Right atrium auricular region (tissue), 2 donors: ENCODE measurements at regions not wholly inside any gene's neighbourhood (a gene's known extent, or its start where the extent isn't known, plus 50 kb on each side); places are given as distances from the start of the nearest gene placed in this dataset.
"Not testable (repeated sequence)": the region's sequence is repeated elsewhere in the genome, so short reads cannot be mapped to it uniquely, and the experiment has no call there.

Experiments
- DNase-seq: peaks from one replicate; pipeline ENCODE4 v3.0.0-alpha.2; 2019; ENCODE audit warnings: low spot score
- H3K27ac ChIP-seq, 2 donors: fragments of 200-600 bp; sonication (generic); 1 replicate in 1 of 2; 2 replicates in 1 of 2; pipeline ENCODE4 v1.5.1; 2016 to 2019
- H3K27me3 ChIP-seq, 2 donors: fragments of 200-600 bp; sonication (generic); one replicate each; pipeline versions ENCODE4 v1.5.1 to v1.6.0; 2017 to 2019
- H3K36me3 ChIP-seq: fragments of 200-600 bp; sonication (generic); one replicate; pipeline ENCODE4 v1.5.1; 2016
- H3K4me1 ChIP-seq, 2 donors: fragments of 200-600 bp; sonication (generic); one replicate each; pipeline versions ENCODE4 v1.5.1 to v1.6.0; 2017 to 2019
- H3K4me3 ChIP-seq, 2 donors: fragments of 200-600 bp; sonication (generic); 1 replicate in 1 of 2; 2 replicates in 1 of 2; pipeline ENCODE4 v1.5.1; 2017 to 2019; ENCODE audit warnings: mild to moderate bottlenecking in 1 of 2, moderate library complexity in 1 of 2
- H3K9me3 ChIP-seq, 2 donors: fragments of 200-600 bp; sonication (generic); one replicate each; pipeline ENCODE4 v1.5.1; 2019
- CTCF ChIP-seq, 2 donors: fragments of 200-600 bp; sonication (generic); IDR thresholded peaks; one replicate each; pipeline ENCODE4 v1.5.1; 2019; ENCODE audit warnings: antibody characterized with exemption in 2 of 2

GRCh38 chr2:2896643-2897042 is 481.0 kb downstream of the EIPR1 start:
- Histone ChIP-seq H3K27ac (no peak overlapping the region), H3K4me3 (no peak overlapping the region), H3K9me3 (no peaks in the 10 kb centered on the region), H3K4me1 (no peaks in the 10 kb centered on the region), H3K27me3 (no peaks in the 10 kb centered on the region), H3K36me3 (no peaks in the 10 kb centered on the region)
- no peak for TF ChIP-seq CTCF (IDR thresholded peaks at IDR 0.05)
- DNase-seq: no peak

DNA sequence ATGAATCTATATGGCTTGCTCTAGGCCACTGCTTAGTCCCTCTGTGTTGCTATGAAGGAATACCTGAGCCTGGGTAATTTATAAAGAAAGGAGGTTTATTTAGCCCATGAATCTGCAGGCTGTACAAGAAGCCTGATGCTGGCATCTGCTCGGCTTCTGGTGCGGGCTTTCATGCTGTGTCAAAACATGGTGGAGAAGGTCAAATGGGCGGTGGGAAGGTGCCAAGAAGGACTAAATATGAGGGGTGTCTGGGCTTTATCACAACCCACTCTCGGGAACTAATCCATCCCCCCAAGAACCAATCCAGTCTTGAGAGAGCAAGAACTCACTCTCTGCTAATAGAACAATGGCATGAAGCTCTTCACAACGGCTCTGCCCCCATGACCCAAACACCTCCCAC is 481.6 kb downstream of the EIPR1 start:
- H3K36me3 ChIP-seq: no peaks in the 10 kb centered on the region
- H3K27ac ChIP-seq: no peak overlapping the region
- H3K9me3 ChIP-seq: no peaks in the 10 kb centered on the region
- DNase-seq: no peak
- H3K27me3 ChIP-seq: no peaks in the 10 kb centered on the region
- TF ChIP-seq CTCF (IDR thresholded peaks at IDR 0.05): no peak
- no peaks in the 10 kb centered on the region for H3K4me1 ChIP-seq
- H3K4me3 ChIP-seq: no peak overlapping the region

DNA sequence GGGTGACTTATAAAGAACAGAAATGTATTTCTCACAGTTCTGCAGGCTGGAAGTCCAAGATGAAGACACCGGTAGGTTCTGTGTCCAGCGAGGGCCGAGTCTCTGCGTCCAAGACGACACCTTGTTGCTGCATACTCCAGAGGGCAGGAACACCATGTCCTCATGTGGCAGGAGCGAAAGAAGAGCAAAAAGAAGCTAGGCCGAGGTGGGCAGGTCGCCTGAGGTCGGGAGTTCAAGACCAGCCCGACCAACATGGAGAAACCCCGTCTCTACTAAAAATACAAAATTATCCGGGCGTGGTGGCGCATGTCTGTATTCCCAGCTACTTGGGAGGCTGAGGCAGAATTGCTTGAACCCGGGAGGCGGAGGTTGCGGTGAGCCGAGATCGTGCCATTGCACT is 483.6 kb downstream of the EIPR1 start:
- H3K27ac ChIP-seq, H3K4me1 ChIP-seq, H3K4me3 ChIP-seq, H3K9me3 ChIP-seq, H3K36me3 ChIP-seq, H3K27me3 ChIP-seq, DNase-seq: not testable (repeated sequence)

DNA sequence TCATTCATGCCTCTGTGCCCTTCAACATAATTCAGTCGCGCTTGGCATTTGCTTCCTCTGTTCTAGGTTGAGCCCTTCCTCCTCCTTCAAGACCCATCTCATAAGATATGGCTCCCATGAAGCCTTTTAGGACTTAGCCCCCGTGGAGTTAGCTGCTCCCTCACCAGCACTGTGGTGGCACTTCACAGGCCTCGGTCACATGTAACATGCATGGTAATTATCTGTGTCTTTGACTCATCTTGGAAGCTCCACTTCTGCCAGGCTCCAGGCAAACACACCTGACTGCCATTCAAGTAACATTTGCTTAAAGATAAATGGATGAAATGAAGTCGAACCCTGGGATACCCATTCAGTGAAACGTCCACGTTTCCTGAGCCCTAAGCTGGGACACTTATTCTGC is 484.7 kb downstream of the EIPR1 start:
- no peaks in the 10 kb centered on the region for H3K27me3 ChIP-seq
- no peak overlapping the region for H3K27ac ChIP-seq
- no peak overlapping the region for H3K4me3 ChIP-seq
- H3K4me1 ChIP-seq: no peaks in the 10 kb centered on the region
- no peak for DNase-seq
- TF ChIP-seq CTCF (IDR thresholded peaks at IDR 0.05): no peak
- H3K36me3 ChIP-seq: no peaks in the 10 kb centered on the region
- no peaks in the 10 kb centered on the region for H3K9me3 ChIP-seq

DNA sequence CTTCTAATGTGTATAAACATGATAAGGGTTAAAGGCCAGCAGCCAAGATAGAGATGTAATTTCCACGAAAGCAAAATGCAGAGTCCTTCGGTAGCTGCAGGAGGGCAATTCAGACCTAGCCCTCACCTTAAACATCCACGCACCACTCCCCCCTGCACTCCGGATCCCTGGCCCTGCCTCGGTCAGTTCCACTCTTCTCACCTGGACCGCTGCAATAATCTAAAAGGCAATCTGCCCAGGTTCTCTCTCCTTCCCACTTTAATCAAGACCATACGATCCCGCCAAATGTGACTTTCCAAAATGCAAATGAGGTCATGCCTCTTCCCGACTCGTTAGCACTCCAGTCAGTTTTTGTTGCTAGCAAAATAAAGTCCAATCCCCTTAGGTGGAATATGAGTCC is 485.2 kb downstream of the EIPR1 start:
- Histone ChIP-seq H3K27ac (no peak overlapping the region), H3K9me3 (no peaks in the 10 kb centered on the region), H3K36me3 (no peaks in the 10 kb centered on the region), H3K4me3 (no peak overlapping the region), H3K27me3 (no peaks in the 10 kb centered on the region), H3K4me1 (no peaks in the 10 kb centered on the region)
- no peak for DNase-seq
- no peak for TF ChIP-seq CTCF (IDR thresholded peaks at IDR 0.05)

DNA sequence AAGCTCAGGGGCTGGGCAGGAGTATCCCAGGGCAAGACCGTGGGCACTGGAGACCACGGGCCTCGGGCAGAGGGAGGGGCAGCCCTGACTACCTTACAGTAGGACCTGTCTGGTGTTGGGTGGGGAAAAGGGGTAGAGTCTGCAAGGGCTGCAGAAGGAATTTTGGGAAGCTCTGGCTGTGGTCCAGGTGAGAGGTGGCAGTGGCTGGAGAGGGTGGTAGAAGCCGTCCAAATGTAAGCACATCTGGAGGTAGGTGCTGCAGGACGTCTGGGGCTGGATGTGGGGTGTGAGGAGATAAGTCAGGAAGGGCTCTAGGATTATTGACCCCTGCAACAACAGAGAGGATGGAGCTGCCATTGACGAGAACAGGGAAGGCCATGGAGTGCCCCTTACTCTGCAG is 486.7 kb downstream of the EIPR1 start:
- H3K9me3 ChIP-seq: no peaks in the 10 kb centered on the region
- TF ChIP-seq CTCF (IDR thresholded peaks at IDR 0.05): no peak
- no peaks in the 10 kb centered on the region for H3K4me1 ChIP-seq
- no peak for DNase-seq
- H3K36me3 ChIP-seq: no peaks in the 10 kb centered on the region
- H3K4me3 ChIP-seq: no peak overlapping the region
- H3K27me3 ChIP-seq: no peaks in the 10 kb centered on the region
- no peak overlapping the region for H3K27ac ChIP-seq
